HCT116 (cell line): ENCODE measurements at regions not wholly inside any gene's neighbourhood (a gene's known extent, or its start where the extent isn't known, plus 50 kb on each side); places are given as distances from the start of the nearest gene placed in this dataset.
"Not testable (repeated sequence)": the region's sequence is repeated elsewhere in the genome, so short reads cannot be mapped to it uniquely, and the experiment has no call there.

Source experiments
- ATAC-seq: fragments of 200-7000 bp; cut with Tn5 transposase; 2 replicates; pipeline ENCODE4 v1.9.1; 2020; ENCODE audit warnings: mild to moderate bottlenecking, moderate library complexity
- BruUV-seq: library from RNA; stranded (reverse); fragments of 400-500 nt; replicated peaks from 2 replicates; lab custom pipeline; 2021; lab: Mats Ljungman, UMichigan
- CTCF ChIA-PET: fragments of 300-600 bp; sonication (Branson Sonifier 250); formaldehyde crosslinking; loops from one replicate; lab custom pipeline; 2021; ENCODE audit warnings: antibody characterized with exemption; lab: Charles Lee
- POLR2A ChIA-PET: fragments of 300-600, 350-600 bp; sonication (Branson Sonifier 250); formaldehyde crosslinking; loops from one replicate; lab custom pipeline; 2021; ENCODE audit warnings: antibody characterized with exemption; lab: Charles Lee
- RAD21 ChIA-PET, 2 experiments: fragments of 300-600 bp; sonication (Branson Sonifier 250); formaldehyde crosslinking; loops; one replicate each; lab custom pipeline; 2023; ENCODE audit warnings: low total read pairs in 2 of 2; ENCODE audit not compliant: uncharacterized antibody in 2 of 2, unreplicated experiment in 2 of 2, low non-redundant PET in 1 of 2; lab: Charles Lee
- DNase-seq: peaks from one replicate; pipeline ENCODE4 v3.0.0-alpha.2; 2010; ENCODE audit warnings: low read depth, low spot score
- H2AFZ ChIP-seq: fragments of 200-600 bp; shearing (Covaris generic), sonication (generic); 2 replicates; pipeline ENCODE4 v1.6.1; 2017; ENCODE audit warnings: low read depth, mixed run types, mixed read lengths, antibody characterized with exemption, low read length; ENCODE audit not compliant: poor library complexity, severe bottlenecking
- H3K27ac ChIP-seq: 2 replicates; pipeline ENCODE4 v1.5.1; 2012; ENCODE audit warnings: low read depth, low read length
- H3K27me3 ChIP-seq: fragments of 200-600 bp; sonication (generic); 2 replicates; pipeline ENCODE4 v1.6.1; 2016; ENCODE audit warnings: mixed run types, low read length, mixed read lengths; ENCODE audit not compliant: insufficient read depth
- H3K36me3 ChIP-seq, 2 experiments: fragments of 200-500 bp in 1 of 2; fragments of 200-600 bp in 1 of 2; sonication (Bioruptor generic) in 1 of 2; sonication (generic) in 1 of 2; 2 replicates each; pipeline versions ENCODE4 v1.5.1 to v1.6.1; 2014 to 2016; ENCODE audit warnings: low read length in 2 of 2, inconsistent platforms in 1 of 2, mixed read lengths in 1 of 2, mixed run types in 1 of 2; ENCODE audit not compliant: insufficient read depth in 2 of 2, control insufficient read depth in 1 of 2
- H3K4me1 ChIP-seq, 2 experiments: fragments of 200-600 bp in 1 of 2; sonication (generic) in 1 of 2; 2 replicates each; pipeline versions ENCODE4 v1.5.1 to v1.6.1; 2012 to 2017; ENCODE audit warnings: low read length in 2 of 2, inconsistent platforms in 1 of 2, mild to moderate bottlenecking in 1 of 2, mixed read lengths in 1 of 2, mixed run types in 1 of 2, moderate library complexity in 1 of 2; ENCODE audit not compliant: insufficient read depth in 2 of 2, control insufficient read depth in 1 of 2
- H3K4me2 ChIP-seq: fragments of 200-600 bp; sonication (generic); 2 replicates; pipeline ENCODE4 v1.6.1; 2017; ENCODE audit warnings: mixed run types, low read length, mixed read lengths
- H3K4me3 ChIP-seq, 2 experiments: fragments of 200-600 bp in 1 of 2; sonication (generic) in 1 of 2; replicated peaks in 1 of 2; 2 replicates each; pipeline ENCODE4 v1.5.1; 2011 to 2016; ENCODE audit warnings: low read length in 2 of 2, control low read depth in 1 of 2, low read depth in 1 of 2, mild to moderate bottlenecking in 1 of 2, mixed read lengths in 1 of 2, mixed run types in 1 of 2
- H3K79me2 ChIP-seq: fragments of 200-600 bp; sonication (generic); 2 replicates; pipeline ENCODE4 v1.6.1; 2017; ENCODE audit warnings: mild to moderate bottlenecking, mixed run types, low read length, moderate library complexity, mixed read lengths; ENCODE audit not compliant: insufficient read depth
- H3K9ac ChIP-seq: fragments of 200-600 bp; sonication (generic); 2 replicates; pipeline ENCODE4 v1.6.1; 2016; ENCODE audit warnings: low read length, mixed read lengths
- H3K9me2 ChIP-seq: fragments of 200-600 bp; sonication (generic), shearing (Covaris generic); 2 replicates; pipeline ENCODE4 v1.6.1; 2017; ENCODE audit warnings: mixed run types, mild to moderate bottlenecking, moderate library complexity; ENCODE audit not compliant: insufficient read depth
- H3K9me3 ChIP-seq, 2 experiments: fragments of 200-500 bp in 1 of 2; fragments of 200-600 bp in 1 of 2; sonication (Bioruptor generic) in 1 of 2; sonication (generic) in 1 of 2; 2 replicates each; pipeline ENCODE4 v1.6.1; 2014 to 2017; ENCODE audit warnings: low read length in 2 of 2, mixed read lengths in 2 of 2, inconsistent platforms in 1 of 2, low read depth in 1 of 2, mild to moderate bottlenecking in 1 of 2, mixed run types in 1 of 2, moderate library complexity in 1 of 2; ENCODE audit not compliant: control insufficient read depth in 1 of 2, insufficient read depth in 1 of 2
- H4K20me1 ChIP-seq: fragments of 200-600 bp; sonication (generic), shearing (Covaris generic); 2 replicates; pipeline ENCODE4 v1.6.1; 2017; ENCODE audit warnings: mixed run types, mild to moderate bottlenecking, moderate library complexity; ENCODE audit not compliant: insufficient read depth
- CBX3 ChIP-seq: IDR thresholded peaks from 2 replicates; pipeline ENCODE4 v1.6.1; 2012; ENCODE audit warnings: low read depth
- CEBPB ChIP-seq: IDR thresholded peaks from 2 replicates; pipeline ENCODE4 v1.6.1; 2012; ENCODE audit warnings: low read depth
- EGR1 ChIP-seq: IDR thresholded peaks from 2 replicates; pipeline ENCODE4 v1.6.1; 2012; ENCODE audit warnings: low read depth
- ELF1 ChIP-seq: IDR thresholded peaks from 2 replicates; pipeline ENCODE4 v1.6.1; 2012; ENCODE audit warnings: low read depth, borderline replicate concordance
- EZH2 ChIP-seq: fragments of 200-600 bp; sonication (generic); IDR thresholded peaks from 2 replicates; pipeline ENCODE4 v1.6.1; 2017; ENCODE audit warnings: antibody characterized with exemption, mixed run types
- EZH2phosphoT487 ChIP-seq: fragments of 200-600 bp; IDR thresholded peaks from 2 replicates; pipeline ENCODE4 v1.6.1; 2018; ENCODE audit warnings: antibody characterized with exemption, borderline replicate concordance
- FOSL1 ChIP-seq: IDR thresholded peaks from 2 replicates; pipeline ENCODE4 v1.6.1; 2012; ENCODE audit warnings: low read depth
- JUND ChIP-seq: IDR thresholded peaks from 2 replicates; pipeline ENCODE4 v1.6.1; 2012
- POLR2A ChIP-seq: IDR thresholded peaks from 2 replicates; pipeline ENCODE4 v1.7.0; 2011; ENCODE audit warnings: borderline replicate concordance; ENCODE audit not compliant: insufficient read depth, insufficient read length; ENCODE audit errors: extremely low read depth
- POLR2AphosphoS5 ChIP-seq: IDR thresholded peaks from 2 replicates; pipeline ENCODE4 v1.6.1; 2011; ENCODE audit warnings: mild to moderate bottlenecking, low read depth, low read length, moderate library complexity
- RAD21 ChIP-seq: IDR thresholded peaks from 2 replicates; pipeline ENCODE4 v1.6.1; 2012; ENCODE audit warnings: low read depth, mild to moderate bottlenecking
- SIN3A ChIP-seq: IDR thresholded peaks from 2 replicates; pipeline ENCODE4 v1.6.1; 2012; ENCODE audit warnings: low read depth
- SRF ChIP-seq: IDR thresholded peaks from 2 replicates; pipeline ENCODE4 v1.6.1; 2012; ENCODE audit warnings: low read depth
- TCF7L2 ChIP-seq: IDR thresholded peaks from 2 replicates; pipeline ENCODE4 v1.7.0; 2011; ENCODE audit warnings: borderline replicate concordance, inconsistent platforms; ENCODE audit not compliant: insufficient read depth, insufficient read length; ENCODE audit errors: extremely low read depth
- YY1 ChIP-seq: IDR thresholded peaks from 2 replicates; pipeline ENCODE4 v1.6.1; 2011; ENCODE audit warnings: low read length, low read depth, moderate library complexity, mild to moderate bottlenecking; ENCODE audit not compliant: insufficient replicate concordance; ENCODE audit errors: extremely low read depth
- ZFX ChIP-seq: fragments of 450-650 bp; IDR thresholded peaks from 2 replicates; pipeline ENCODE4 v1.6.1; 2017
- ZNF274 ChIP-seq: fragments of 200-500 bp; sonication (Bioruptor generic); IDR thresholded peaks from 2 replicates; pipeline ENCODE4 v1.6.1; 2014; ENCODE audit warnings: mild to moderate bottlenecking, low read depth, low read length, inconsistent platforms
- intact Hi-C: fragments of 100-400 bp; cut with micrococcal nuclease; formaldehyde crosslinking; loops from 2 replicates; pipeline ENCODE4 v1.10.0; 2022
- TF ChIP-seq, protein P1 (sequence below): IDR thresholded peaks from 2 replicates; pipeline ENCODE4 v1.6.1; 2012; ENCODE audit warnings: low read depth
- TF ChIP-seq, protein P2 (sequence below): IDR thresholded peaks from 2 replicates; pipeline ENCODE4 v1.6.1; 2011; ENCODE audit warnings: mild to moderate bottlenecking, low read length, moderate library complexity; ENCODE audit not compliant: insufficient replicate concordance; ENCODE audit errors: extremely low read depth
- TF ChIP-seq, protein P3 (sequence below): IDR thresholded peaks from 2 replicates; pipeline ENCODE4 v1.6.1; 2012

DNA sequence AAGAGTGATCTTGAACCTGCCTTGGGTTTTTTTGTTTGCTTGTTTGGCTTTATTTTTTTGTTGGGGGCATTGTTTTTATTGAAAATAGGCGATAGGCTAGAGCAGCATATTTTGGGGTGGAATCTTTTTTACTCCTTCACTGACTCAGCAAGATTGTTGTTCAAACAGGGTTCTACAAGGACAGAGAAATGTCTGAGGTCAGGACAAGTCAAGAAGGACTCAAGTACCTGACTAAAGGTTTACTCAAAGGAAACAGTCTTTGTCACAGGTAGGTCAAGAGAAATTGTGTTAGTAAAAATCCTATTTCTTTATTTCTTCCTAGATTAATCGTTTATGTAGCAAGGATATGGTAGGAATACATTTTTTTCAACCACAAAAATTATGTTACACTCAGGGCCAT lies 1564.0 kb upstream of the CDH9 start:
- H3K4me3 ChIP-seq, result no peak overlapping the region
- H3K9me3 ChIP-seq, result peaks cover 0 to 12% of the 10 kb centered on the region in 2 experiments; a peak in 3 of 4 replicates
- H3K27me3 ChIP-seq, result no peaks in the 10 kb centered on the region
- H2AFZ ChIP-seq, result no peak overlapping the region
- H3K4me1 ChIP-seq, result no peaks in the 10 kb centered on the region
- H3K27ac ChIP-seq, result no peak overlapping the region
- no peaks in the 10 kb centered on the region for H3K79me2 ChIP-seq
- ChIA-PET CTCF (no interaction called here), RAD21 (no interaction called here), POLR2A (no interaction called here)
- ATAC-seq (no peak), DNase-seq (no peak)
- H4K20me1 ChIP-seq, result no peaks in the 10 kb centered on the region
- no peaks in the 10 kb centered on the region for H3K9me2 ChIP-seq
- TF ChIP-seq FOSL1, result no peak
- no peak for TF ChIP-seq TCF7L2
- no peak for TF ChIP-seq POLR2AphosphoS5
- no peak for TF ChIP-seq ZNF274
- TF ChIP-seq RAD21, result no peak
- TF ChIP-seq EGR1, result no peak
- no peak for TF ChIP-seq POLR2A
- no peak for TF ChIP-seq CEBPB
- no peak for TF ChIP-seq CBX3
- no peak for TF ChIP-seq ZFX
- TF ChIP-seq, protein P1, sequence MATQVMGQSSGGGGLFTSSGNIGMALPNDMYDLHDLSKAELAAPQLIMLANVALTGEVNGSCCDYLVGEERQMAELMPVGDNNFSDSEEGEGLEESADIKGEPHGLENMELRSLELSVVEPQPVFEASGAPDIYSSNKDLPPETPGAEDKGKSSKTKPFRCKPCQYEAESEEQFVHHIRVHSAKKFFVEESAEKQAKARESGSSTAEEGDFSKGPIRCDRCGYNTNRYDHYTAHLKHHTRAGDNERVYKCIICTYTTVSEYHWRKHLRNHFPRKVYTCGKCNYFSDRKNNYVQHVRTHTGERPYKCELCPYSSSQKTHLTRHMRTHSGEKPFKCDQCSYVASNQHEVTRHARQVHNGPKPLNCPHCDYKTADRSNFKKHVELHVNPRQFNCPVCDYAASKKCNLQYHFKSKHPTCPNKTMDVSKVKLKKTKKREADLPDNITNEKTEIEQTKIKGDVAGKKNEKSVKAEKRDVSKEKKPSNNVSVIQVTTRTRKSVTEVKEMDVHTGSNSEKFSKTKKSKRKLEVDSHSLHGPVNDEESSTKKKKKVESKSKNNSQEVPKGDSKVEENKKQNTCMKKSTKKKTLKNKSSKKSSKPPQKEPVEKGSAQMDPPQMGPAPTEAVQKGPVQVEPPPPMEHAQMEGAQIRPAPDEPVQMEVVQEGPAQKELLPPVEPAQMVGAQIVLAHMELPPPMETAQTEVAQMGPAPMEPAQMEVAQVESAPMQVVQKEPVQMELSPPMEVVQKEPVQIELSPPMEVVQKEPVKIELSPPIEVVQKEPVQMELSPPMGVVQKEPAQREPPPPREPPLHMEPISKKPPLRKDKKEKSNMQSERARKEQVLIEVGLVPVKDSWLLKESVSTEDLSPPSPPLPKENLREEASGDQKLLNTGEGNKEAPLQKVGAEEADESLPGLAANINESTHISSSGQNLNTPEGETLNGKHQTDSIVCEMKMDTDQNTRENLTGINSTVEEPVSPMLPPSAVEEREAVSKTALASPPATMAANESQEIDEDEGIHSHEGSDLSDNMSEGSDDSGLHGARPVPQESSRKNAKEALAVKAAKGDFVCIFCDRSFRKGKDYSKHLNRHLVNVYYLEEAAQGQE, result no peak
- no peak for TF ChIP-seq JUND
- no peak for TF ChIP-seq SIN3A
- no peak for TF ChIP-seq EZH2phosphoT487
- TF ChIP-seq, protein P2, sequence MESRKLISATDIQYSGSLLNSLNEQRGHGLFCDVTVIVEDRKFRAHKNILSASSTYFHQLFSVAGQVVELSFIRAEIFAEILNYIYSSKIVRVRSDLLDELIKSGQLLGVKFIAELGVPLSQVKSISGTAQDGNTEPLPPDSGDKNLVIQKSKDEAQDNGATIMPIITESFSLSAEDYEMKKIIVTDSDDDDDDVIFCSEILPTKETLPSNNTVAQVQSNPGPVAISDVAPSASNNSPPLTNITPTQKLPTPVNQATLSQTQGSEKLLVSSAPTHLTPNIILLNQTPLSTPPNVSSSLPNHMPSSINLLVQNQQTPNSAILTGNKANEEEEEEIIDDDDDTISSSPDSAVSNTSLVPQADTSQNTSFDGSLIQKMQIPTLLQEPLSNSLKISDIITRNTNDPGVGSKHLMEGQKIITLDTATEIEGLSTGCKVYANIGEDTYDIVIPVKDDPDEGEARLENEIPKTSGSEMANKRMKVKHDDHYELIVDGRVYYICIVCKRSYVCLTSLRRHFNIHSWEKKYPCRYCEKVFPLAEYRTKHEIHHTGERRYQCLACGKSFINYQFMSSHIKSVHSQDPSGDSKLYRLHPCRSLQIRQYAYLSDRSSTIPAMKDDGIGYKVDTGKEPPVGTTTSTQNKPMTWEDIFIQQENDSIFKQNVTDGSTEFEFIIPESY, result no peak
- TF ChIP-seq ELF1, result no peak
- no peak for TF ChIP-seq YY1
- no peak for TF ChIP-seq SRF
- TF ChIP-seq, protein P3, sequence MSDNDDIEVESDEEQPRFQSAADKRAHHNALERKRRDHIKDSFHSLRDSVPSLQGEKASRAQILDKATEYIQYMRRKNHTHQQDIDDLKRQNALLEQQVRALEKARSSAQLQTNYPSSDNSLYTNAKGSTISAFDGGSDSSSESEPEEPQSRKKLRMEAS, result no peak
- no peak for TF ChIP-seq EZH2
- H3K9ac ChIP-seq, result no peak overlapping the region
- H3K4me2 ChIP-seq, result no peak overlapping the region
- intact Hi-C loops, result no loop called here
- BruUV-seq, result no TSS peak
- H3K36me3 ChIP-seq, result no peaks in the 10 kb centered on the region

DNA sequence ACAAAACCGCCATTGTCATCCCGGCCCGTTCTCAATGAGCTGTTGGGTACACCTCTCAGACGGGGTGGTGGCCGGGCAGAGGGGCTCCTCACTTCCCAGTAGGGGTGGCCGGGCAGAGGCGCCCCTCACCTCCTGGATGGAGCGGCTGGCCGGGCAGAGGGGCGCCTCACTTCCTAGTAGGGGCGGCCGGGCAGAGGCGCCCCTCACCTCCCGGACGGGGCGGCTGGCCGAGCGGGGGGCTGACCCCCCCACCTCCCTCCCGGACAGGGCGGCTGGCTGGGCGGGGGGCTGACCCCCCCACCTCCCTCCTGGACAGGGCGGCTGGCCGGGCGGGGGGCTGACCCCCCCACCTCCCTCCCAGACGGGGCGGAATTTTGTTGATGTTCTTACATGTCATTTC lies 1558.3 kb upstream of the CDH9 start:
- CTCF ChIA-PET, H3K27me3 ChIP-seq, H3K4me2 ChIP-seq, H3K4me1 ChIP-seq, H3K9ac ChIP-seq, H2AFZ ChIP-seq, H3K36me3 ChIP-seq, intact Hi-C loops, H3K27ac ChIP-seq, H3K9me2 ChIP-seq, H4K20me1 ChIP-seq, RAD21 ChIA-PET, POLR2A ChIA-PET, H3K4me3 ChIP-seq, DNase-seq, BruUV-seq, ATAC-seq, H3K79me2 ChIP-seq: not testable (repeated sequence)
- H3K9me3 ChIP-seq, result peaks cover 1 to 20% of the 10 kb centered on the region in 2 experiments; a peak in 3 of 4 replicates
